ENCODE measurements at regions not wholly inside any gene's neighbourhood (a gene's known extent, or its start where the extent isn't known, plus 50 kb on each side); places are given as distances from the start of the nearest gene placed in this dataset.

DNA sequence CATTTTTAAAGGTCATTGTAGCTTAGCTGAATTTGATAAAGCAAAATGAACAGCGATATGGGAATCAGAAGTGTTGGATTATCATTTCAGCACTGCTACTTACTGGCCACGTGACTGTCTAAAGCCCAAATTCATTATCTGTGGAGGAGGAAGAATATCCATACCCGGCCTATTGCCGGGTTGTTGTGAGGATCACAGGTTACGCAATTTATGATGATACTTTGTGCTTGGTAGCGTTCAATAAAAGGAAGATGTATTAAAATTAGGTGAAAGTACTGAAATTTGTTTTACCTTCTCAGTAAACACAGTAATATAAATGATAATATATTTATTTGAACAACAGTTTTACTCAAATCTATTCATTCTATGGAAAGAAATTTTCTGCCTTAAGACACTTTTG, 1540.2 kb downstream of the ADGRL3 start:
- FAIRE-seq = no peak
- no peaks in the 10 kb centered on the region for H3K36me3 ChIP-seq (ENCODE audit: control insufficient read depth in 2 of 2, insufficient read depth in 2 of 2, low read length in 1 of 2)
- in situ Hi-C loops (cut with MboI) = no loop called here
- ChIA-PET CTCF (no interaction called here), RAD21 (ENCODE audit: unreplicated experiment) (no interaction called here), POLR2A (no interaction called here), SMC1A (ENCODE audit: uncharacterized antibody, unreplicated experiment) (no interaction called here)
- H3K27ac ChIP-seq (ENCODE audit: control insufficient read depth, insufficient read depth) = no peak overlapping the region
- BruUV-seq (replicated peaks) = no TSS peak
- H2AFZ ChIP-seq (ENCODE audit: control insufficient read depth, low read depth, low read length) = no peak overlapping the region
- no peaks in the 10 kb centered on the region for H3K4me1 ChIP-seq (ENCODE audit: control insufficient read depth, insufficient read depth, low read length)
- H3K79me2 ChIP-seq (ENCODE audit: control insufficient read depth, insufficient read depth, low read length) = no peaks in the 10 kb centered on the region
- ATAC-seq = no peak
- WGBS (ENCODE audit: insufficient coverage, insufficient replicate concordance, low lambda C conversion rate, missing lambda C conversion rate) = 48% methylated on average over 6 of the region's 6 CpGs
- no peak overlapping the region for H3K4me2 ChIP-seq (ENCODE audit: control insufficient read depth, insufficient read depth)
- intact Hi-C loops (cut with micrococcal nuclease; ENCODE audit: unreplicated experiment) = no loop called here
- H4K20me1 ChIP-seq (ENCODE audit: control insufficient read depth, insufficient read depth) = no peaks in the 10 kb centered on the region
- H3K9ac ChIP-seq (ENCODE audit: control insufficient read depth, insufficient read depth, low read length) = no peak overlapping the region
- H3K9me3 ChIP-seq (replicated peaks; ENCODE audit: control insufficient read depth, insufficient read depth, low read length) = no peaks in the 10 kb centered on the region
- DNase-seq (ENCODE audit: low read depth, low spot score) = no peak
- no peak overlapping the region for H3K4me3 ChIP-seq
- TF ChIP-seq, protein P1, sequence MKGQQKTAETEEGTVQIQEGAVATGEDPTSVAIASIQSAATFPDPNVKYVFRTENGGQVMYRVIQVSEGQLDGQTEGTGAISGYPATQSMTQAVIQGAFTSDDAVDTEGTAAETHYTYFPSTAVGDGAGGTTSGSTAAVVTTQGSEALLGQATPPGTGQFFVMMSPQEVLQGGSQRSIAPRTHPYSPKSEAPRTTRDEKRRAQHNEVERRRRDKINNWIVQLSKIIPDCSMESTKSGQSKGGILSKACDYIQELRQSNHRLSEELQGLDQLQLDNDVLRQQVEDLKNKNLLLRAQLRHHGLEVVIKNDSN (IDR thresholded peaks at IDR 0.05; ENCODE audit: borderline replicate concordance, extremely low read length, insufficient read depth, low read depth, low read length) = no peak
- no peak for TF ChIP-seq DPF2 (IDR thresholded peaks at IDR 0.05)
- TF ChIP-seq, protein P2, sequence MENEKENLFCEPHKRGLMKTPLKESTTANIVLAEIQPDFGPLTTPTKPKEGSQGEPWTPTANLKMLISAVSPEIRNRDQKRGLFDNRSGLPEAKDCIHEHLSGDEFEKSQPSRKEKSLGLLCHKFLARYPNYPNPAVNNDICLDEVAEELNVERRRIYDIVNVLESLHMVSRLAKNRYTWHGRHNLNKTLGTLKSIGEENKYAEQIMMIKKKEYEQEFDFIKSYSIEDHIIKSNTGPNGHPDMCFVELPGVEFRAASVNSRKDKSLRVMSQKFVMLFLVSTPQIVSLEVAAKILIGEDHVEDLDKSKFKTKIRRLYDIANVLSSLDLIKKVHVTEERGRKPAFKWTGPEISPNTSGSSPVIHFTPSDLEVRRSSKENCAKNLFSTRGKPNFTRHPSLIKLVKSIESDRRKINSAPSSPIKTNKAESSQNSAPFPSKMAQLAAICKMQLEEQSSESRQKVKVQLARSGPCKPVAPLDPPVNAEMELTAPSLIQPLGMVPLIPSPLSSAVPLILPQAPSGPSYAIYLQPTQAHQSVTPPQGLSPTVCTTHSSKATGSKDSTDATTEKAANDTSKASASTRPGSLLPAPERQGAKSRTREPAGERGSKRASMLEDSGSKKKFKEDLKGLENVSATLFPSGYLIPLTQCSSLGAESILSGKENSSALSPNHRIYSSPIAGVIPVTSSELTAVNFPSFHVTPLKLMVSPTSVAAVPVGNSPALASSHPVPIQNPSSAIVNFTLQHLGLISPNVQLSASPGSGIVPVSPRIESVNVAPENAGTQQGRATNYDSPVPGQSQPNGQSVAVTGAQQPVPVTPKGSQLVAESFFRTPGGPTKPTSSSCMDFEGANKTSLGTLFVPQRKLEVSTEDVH (IDR thresholded peaks at IDR 0.05; ENCODE audit: low read depth, partially characterized antibody) = no peak
- TF ChIP-seq, protein P3, sequence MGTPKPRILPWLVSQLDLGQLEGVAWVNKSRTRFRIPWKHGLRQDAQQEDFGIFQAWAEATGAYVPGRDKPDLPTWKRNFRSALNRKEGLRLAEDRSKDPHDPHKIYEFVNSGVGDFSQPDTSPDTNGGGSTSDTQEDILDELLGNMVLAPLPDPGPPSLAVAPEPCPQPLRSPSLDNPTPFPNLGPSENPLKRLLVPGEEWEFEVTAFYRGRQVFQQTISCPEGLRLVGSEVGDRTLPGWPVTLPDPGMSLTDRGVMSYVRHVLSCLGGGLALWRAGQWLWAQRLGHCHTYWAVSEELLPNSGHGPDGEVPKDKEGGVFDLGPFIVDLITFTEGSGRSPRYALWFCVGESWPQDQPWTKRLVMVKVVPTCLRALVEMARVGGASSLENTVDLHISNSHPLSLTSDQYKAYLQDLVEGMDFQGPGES (IDR thresholded peaks at IDR 0.05) = no peak
- no peak for TF ChIP-seq MXI1 (IDR thresholded peaks at IDR 0.05; ENCODE audit: low read depth, low read length)
- TF ChIP-seq HCFC1 (IDR thresholded peaks at IDR 0.05; ENCODE audit: low read length) = no peak
- no peak for TF ChIP-seq SPI1 (IDR thresholded peaks at IDR 0.05; ENCODE audit: borderline replicate concordance, insufficient read depth, low read depth, low read length)
- TF ChIP-seq, protein P4, sequence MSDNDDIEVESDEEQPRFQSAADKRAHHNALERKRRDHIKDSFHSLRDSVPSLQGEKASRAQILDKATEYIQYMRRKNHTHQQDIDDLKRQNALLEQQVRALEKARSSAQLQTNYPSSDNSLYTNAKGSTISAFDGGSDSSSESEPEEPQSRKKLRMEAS (IDR thresholded peaks at IDR 0.05; ENCODE audit: low read depth, low read length) = no peak
- no peak for TF ChIP-seq BHLHE40 (IDR thresholded peaks at IDR 0.05; ENCODE audit: borderline replicate concordance in 1 of 2, low read depth in 2 of 2, low read length in 1 of 2)
- no peak for TF ChIP-seq NRF1 (conservative IDR thresholded peaks at IDR 0.05; ENCODE audit: low read depth, low read length)
- H3K27me3 ChIP-seq (replicated peaks in 1 of 2; ENCODE audit: control insufficient read depth in 2 of 2, insufficient read depth in 2 of 2, low read length in 1 of 2) = no peaks in the 10 kb centered on the region

All from GM12878 (cell line).